Heart right ventricle (tissue), 16 donors: ENCODE measurements at regions not wholly inside any gene's neighbourhood (a gene's known extent, or its start where the extent isn't known, plus 50 kb on each side); places are given as distances from the start of the nearest gene placed in this dataset.

Source experiments
- ATAC-seq, 8 donors: fragments of 200-7000 bp; cut with Tn5 transposase; one replicate each; pipeline ENCODE4 v1.9.1; 2020; ENCODE audit warnings: mild to moderate bottlenecking in 8 of 8, moderate library complexity in 8 of 8, moderate number of reproducible peaks in 1 of 8
- DNase-seq, 2 donors: peaks; one replicate each; pipeline ENCODE4 v3.0.0-alpha.2; 2020
- H3K27ac ChIP-seq, 10 donors: fragments of 200-600 bp; sonication (generic) in 2 of 10; one replicate each; pipeline versions ENCODE4 v1.5.0 to v1.8.0; 2020 to 2022; ENCODE audit warnings: mild to moderate bottlenecking in 3 of 10
- H3K27me3 ChIP-seq, 7 donors: fragments of 200-600 bp; one replicate each; pipeline ENCODE4 v1.8.0; 2021 to 2022; ENCODE audit warnings: mild to moderate bottlenecking in 2 of 7
- H3K36me3 ChIP-seq, 9 donors: fragments of 200-600 bp; sonication (generic) in 1 of 9; one replicate each; pipeline versions ENCODE4 v1.5.0 to v1.8.0; 2020 to 2022; ENCODE audit warnings: mild to moderate bottlenecking in 2 of 9
- H3K4me1 ChIP-seq, 9 donors: fragments of 200-600 bp; sonication (generic) in 1 of 9; one replicate each; pipeline versions ENCODE4 v1.5.0 to v1.8.0; 2020 to 2022; ENCODE audit warnings: mild to moderate bottlenecking in 4 of 9
- H3K4me3 ChIP-seq, 10 donors: fragments of 200-600 bp; sonication (generic) in 2 of 10; one replicate each; pipeline versions ENCODE4 v1.5.0 to v1.8.0; 2020 to 2022; ENCODE audit warnings: mild to moderate bottlenecking in 7 of 10, moderate library complexity in 2 of 10
- H3K9me3 ChIP-seq, 11 donors: fragments of 200-600 bp in 10 of 11; sonication (generic) in 2 of 11; one replicate each; pipeline versions ENCODE4 v1.5.0 to v1.8.0; 2013 to 2022; ENCODE audit warnings: mild to moderate bottlenecking in 2 of 11, control low read depth in 1 of 11, moderate library complexity in 1 of 11
- WGBS, 2 donors: extraction: QIAGEN DNeasy Blood & Tissue Kit; methylation state at CpG; one replicate each; pipeline ENCODE4 v1.1.7; 2013; ENCODE audit warnings: inconsistent platforms in 1 of 2; 5-methylcytosine and 5-hydroxymethylcytosine counted together
- intact Hi-C, 10 donors: fragments of 100-400 bp; cut with DNase I; formaldehyde crosslinking; loops; one replicate each; pipeline versions ENCODE4 v1.11.1 to v1.14.2; 2022
- TF ChIP-seq, protein P1 (sequence below), 9 donors: fragments of 200-600 bp; sonication (generic) in 2 of 9; IDR thresholded peaks; one replicate each; pipeline versions ENCODE4 v1.5.0 to v1.8.0; 2021 to 2022; ENCODE audit warnings: antibody characterized with exemption in 9 of 9, mild to moderate bottlenecking in 5 of 9, moderate library complexity in 1 of 9
- donor health status: Arrhythmogenic right ventricular cardiomyopathy.
- donor health status: ischemic (EF 13 %, LVEDD 7.1; RV severe dilation, severe dysfunction).
- donor health status: healthy with polysubstance abuse.
- donor health status: DM: no; HTN: yes; CAD: no.
- donor health status: DM: no; HTN: no; CAD: no.
- donor health status: ischemic (EF 25% LVEDD 6.9; RV normal size, moderate dysfunction).
- donor health status: ischemic (EF 25% LVEDD 5.7; RV mildly dilated, moderate dysfunction).
- donor health status: healthy.
- donor health status: DM: yes; HTN: yes; CAD: no.
- donor health status: Ischemic cardiomyopathy.
- donor health status: ischemic (EF 35%, LVEDD 5.7; RV mildly dilated, moderate dysfunction).
- donor health status: nonischemic (EF 11% LVEDD 7.7; RV severe dilation, severe dysfunction).
- donor health status: DM: yes; HTN: yes; CAD: no.
- donor health status: PGD.
- donor health status: ischemic (EF 29% LVEDD 5.4; RV normal size, mild dysfunction).
- donor health status: nonischemic (EF 23%, LVEDD 6.1; RV moderate dilation, normal function).

DNA sequence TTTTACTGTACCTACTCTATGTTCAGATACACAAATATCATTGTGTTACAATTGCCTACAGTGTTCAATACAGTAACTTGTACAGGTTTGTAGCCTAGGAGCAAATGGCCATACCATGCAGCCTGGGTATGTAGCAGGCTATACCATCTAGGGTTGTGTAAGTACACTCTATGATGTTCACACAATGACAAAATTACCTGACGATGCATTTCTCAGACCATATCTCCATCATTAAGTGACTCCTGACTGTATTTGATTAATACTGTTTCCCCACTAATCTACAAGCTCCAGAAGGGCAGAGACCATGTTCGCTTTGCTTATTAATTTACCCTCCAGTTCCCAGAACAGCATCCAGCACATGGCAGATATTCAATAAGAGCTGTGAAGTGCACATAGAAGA is 372.2 kb downstream of the METTL4 start:
- Histone ChIP-seq H3K27me3 (no peaks in the 10 kb centered on the region), H3K36me3 (no peaks in the 10 kb centered on the region), H3K9me3 (peaks cover 0 to 3% (median 0%) of the 10 kb centered on the region in 11 donors), H3K4me3 (no peak overlapping the region), H3K27ac (no peak overlapping the region), H3K4me1 (peaks cover 0 to 14% (median 0%) of the 10 kb centered on the region in 9 donors)
- no peak for ATAC-seq
- TF ChIP-seq, protein P1, sequence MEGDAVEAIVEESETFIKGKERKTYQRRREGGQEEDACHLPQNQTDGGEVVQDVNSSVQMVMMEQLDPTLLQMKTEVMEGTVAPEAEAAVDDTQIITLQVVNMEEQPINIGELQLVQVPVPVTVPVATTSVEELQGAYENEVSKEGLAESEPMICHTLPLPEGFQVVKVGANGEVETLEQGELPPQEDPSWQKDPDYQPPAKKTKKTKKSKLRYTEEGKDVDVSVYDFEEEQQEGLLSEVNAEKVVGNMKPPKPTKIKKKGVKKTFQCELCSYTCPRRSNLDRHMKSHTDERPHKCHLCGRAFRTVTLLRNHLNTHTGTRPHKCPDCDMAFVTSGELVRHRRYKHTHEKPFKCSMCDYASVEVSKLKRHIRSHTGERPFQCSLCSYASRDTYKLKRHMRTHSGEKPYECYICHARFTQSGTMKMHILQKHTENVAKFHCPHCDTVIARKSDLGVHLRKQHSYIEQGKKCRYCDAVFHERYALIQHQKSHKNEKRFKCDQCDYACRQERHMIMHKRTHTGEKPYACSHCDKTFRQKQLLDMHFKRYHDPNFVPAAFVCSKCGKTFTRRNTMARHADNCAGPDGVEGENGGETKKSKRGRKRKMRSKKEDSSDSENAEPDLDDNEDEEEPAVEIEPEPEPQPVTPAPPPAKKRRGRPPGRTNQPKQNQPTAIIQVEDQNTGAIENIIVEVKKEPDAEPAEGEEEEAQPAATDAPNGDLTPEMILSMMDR (IDR thresholded peaks at IDR 0.05) = no peak
- WGBS, 2 donors = 95 to 96% methylated on average over 2 of the region's 2 CpGs
- intact Hi-C loops = no loop called here
- no peak for DNase-seq

DNA sequence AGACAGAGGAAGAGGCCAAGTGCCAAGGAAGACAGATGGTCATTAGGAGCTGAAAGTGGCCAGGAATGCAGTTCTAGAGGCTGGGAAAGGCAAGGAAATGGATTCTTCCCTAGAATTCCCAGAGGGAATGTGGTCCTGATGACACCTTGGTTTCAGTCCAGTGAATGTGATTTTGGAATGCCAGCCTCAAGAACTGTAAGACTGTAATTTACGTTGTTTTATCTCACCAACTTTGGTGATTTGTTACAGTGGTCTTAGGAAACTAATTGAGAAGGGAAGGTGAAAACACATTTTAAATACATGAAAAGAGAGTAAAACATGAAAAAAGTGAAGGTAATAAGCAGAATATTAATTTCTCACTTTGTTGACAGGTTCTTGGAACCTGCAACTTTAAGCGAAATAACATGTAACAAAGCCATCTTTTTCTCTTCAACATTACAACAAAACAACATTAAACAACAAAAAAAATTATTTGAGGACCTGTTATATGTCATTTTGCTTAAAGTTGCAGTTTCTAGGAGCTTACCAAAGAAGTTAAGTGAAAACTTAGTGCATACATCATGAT is 370.2 kb downstream of the METTL4 start:
- 61 to 67% methylated on average over 2 of the region's 2 CpGs for WGBS, 2 donors
- Histone ChIP-seq H3K9me3 (no peaks in the 10 kb centered on the region), H3K4me3 (no peak overlapping the region), H3K36me3 (no peaks in the 10 kb centered on the region), H3K27me3 (no peaks in the 10 kb centered on the region), H3K4me1 (peaks cover 0 to 14% (median 0%) of the 10 kb centered on the region in 9 donors), H3K27ac (no peak overlapping the region)
- no peak for DNase-seq
- no peak for ATAC-seq
- intact Hi-C loops = no loop called here
- TF ChIP-seq, protein P1 (IDR thresholded peaks at IDR 0.05) = no peak

DNA sequence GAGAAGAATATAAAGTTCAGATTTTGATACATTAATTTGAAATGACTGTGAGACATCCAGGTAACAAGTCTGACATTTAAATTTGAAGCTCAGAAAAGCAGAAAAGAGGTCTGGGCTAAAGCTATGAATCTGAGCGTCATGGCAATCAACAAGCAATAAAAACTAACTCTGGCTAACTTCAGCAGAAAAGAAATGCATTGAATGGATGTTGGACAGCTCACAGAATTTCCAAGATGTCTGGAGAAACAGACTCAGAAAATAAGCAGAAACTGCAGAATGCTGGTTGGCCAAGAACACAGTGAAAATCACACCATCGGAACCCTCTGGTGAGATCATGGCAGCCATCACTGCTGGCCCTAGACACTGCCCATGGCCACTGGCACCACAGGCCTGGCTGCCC is 366.6 kb downstream of the METTL4 start:
- no peak for DNase-seq
- no peaks in the 10 kb centered on the region for H3K4me1 ChIP-seq
- no peak overlapping the region for H3K4me3 ChIP-seq
- intact Hi-C loops = no loop called here
- H3K36me3 ChIP-seq = no peaks in the 10 kb centered on the region
- ATAC-seq = no peak
- no peaks in the 10 kb centered on the region for H3K27me3 ChIP-seq
- H3K9me3 ChIP-seq = no peaks in the 10 kb centered on the region
- H3K27ac ChIP-seq = no peak overlapping the region
- TF ChIP-seq, protein P1 (IDR thresholded peaks at IDR 0.05) = no peak
- WGBS, 2 donors = 70 to 72% methylated on average over 2 of the region's 2 CpGs

DNA sequence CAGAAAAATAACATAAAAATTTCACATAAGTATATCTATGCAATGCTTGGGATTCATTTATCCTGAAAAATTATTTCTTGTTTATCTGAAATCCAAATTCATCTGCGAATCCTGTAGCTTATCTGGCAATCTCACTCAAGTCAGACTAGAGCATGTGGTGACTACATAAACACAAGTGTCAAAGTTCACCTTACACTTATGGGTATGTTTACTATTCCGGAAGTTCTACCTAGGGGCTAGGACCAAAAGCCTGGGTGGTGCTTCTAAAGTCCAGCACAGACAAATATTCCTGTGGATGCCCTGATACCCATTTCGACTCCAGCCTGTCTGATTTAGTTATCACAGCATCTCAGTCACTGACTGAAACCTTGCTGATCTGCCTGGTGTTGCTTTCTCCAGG is 364.0 kb downstream of the METTL4 start:
- 85 to 88% methylated on average over 3 of the region's 3 CpGs for WGBS, 2 donors
- TF ChIP-seq, protein P1 (IDR thresholded peaks at IDR 0.05) = no peak
- intact Hi-C loops = no loop called here

More for the DNA sequence above, 364.0 kb downstream of the METTL4 start:
- Histone ChIP-seq H3K4me3 (no peak overlapping the region), H3K36me3 (no peaks in the 10 kb centered on the region), H3K9me3 (no peaks in the 10 kb centered on the region), H3K4me1 (no peaks in the 10 kb centered on the region), H3K27ac (no peak overlapping the region), H3K27me3 (no peaks in the 10 kb centered on the region)
- ATAC-seq (no peak), DNase-seq (no peak)
